Tibial nerve (tissue), 4 donors: ENCODE measurements at regions not wholly inside any gene's neighbourhood (a gene's known extent, or its start where the extent isn't known, plus 50 kb on each side); places are given as distances from the start of the nearest gene placed in this dataset.

ENCODE experiments used
- DNase-seq, 2 donors: peaks; one replicate each; pipeline ENCODE4 v3.0.0-alpha.2; 2019; ENCODE audit warnings: low spot score in 2 of 2
- H3K27ac ChIP-seq, 4 donors: fragments of 200-600 bp; sonication (generic) in 3 of 4; one replicate each; pipeline ENCODE4 v1.5.1; 2017 to 2019; ENCODE audit warnings: mild to moderate bottlenecking in 1 of 4
- H3K27me3 ChIP-seq, 2 donors: fragments of 200-600 bp; sonication (generic) in 1 of 2; one replicate each; pipeline versions ENCODE4 v1.5.1 to v1.6.0; 2017 to 2019
- H3K36me3 ChIP-seq, 3 donors: fragments of 200-600 bp; sonication (generic); one replicate each; pipeline ENCODE4 v1.5.1; 2018 to 2019
- H3K4me1 ChIP-seq, 4 donors: fragments of 200-600 bp; sonication (generic) in 3 of 4; one replicate each; pipeline ENCODE4 v1.5.1; 2017 to 2019
- H3K4me3 ChIP-seq, 4 donors: fragments of 200-600 bp; sonication (generic) in 3 of 4; one replicate each; pipeline ENCODE4 v1.5.1; 2017 to 2019; ENCODE audit warnings: mild to moderate bottlenecking in 1 of 4, moderate library complexity in 1 of 4
- H3K9me3 ChIP-seq, 4 donors: fragments of 200-600 bp; sonication (generic) in 3 of 4; one replicate each; pipeline ENCODE4 v1.5.1; 2017 to 2019
- EP300 ChIP-seq, 2 donors: sonication (generic); formaldehyde crosslinking; IDR thresholded peaks; one replicate each; pipeline ENCODE4 v1.6.1; 2017; ENCODE audit warnings: antibody characterized with exemption in 2 of 2, mild to moderate bottlenecking in 1 of 2
- POLR2A ChIP-seq, 2 donors: fragments of 450-650 bp; IDR thresholded peaks; one replicate each; pipeline ENCODE4 v1.6.1; 2017; ENCODE audit warnings: antibody characterized with exemption in 2 of 2, mild to moderate bottlenecking in 2 of 2, moderate library complexity in 2 of 2
- WGBS, 2 donors: methylation state at CpG; one replicate each; pipeline ENCODE4 v1.1.5; 2018; 5-methylcytosine and 5-hydroxymethylcytosine counted together
- TF ChIP-seq, protein P1 (sequence below), 5 experiments: fragments of 200-600 bp in 3 of 5; fragments of 450-650 bp in 2 of 5; sonication (generic) in 3 of 5; IDR thresholded peaks; one replicate each; pipeline ENCODE4 v1.5.1; 2016 to 2019; ENCODE audit warnings: antibody characterized with exemption in 5 of 5, mild to moderate bottlenecking in 3 of 5, moderate library complexity in 2 of 5

DNA sequence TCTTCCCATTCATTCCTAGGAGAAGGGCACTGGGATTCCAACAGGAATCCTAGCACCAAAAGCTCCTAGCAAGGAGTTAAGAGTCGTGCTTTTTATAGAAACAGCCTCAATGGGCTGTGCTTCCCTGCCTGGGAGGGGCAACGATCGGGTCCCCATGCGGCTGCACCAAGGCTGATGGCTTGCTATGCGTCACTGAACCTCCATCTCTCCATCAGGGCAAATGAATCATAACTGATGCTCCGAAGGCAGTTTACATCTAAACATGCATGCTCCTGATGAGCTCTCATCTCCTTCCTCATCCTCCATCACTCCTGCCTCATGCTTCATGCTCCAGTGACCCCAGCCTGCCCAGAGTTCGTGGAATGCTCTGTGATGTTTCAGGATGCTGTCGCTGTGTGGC lies 270.5 kb downstream of the FOXL1 start:
- Histone ChIP-seq H3K27me3 (no peaks in the 10 kb centered on the region), H3K4me3 (no peak overlapping the region), H3K4me1 (no peaks in the 10 kb centered on the region), H3K27ac (no peak overlapping the region), H3K36me3 (no peaks in the 10 kb centered on the region), H3K9me3 (no peaks in the 10 kb centered on the region)
- TF ChIP-seq POLR2A (IDR thresholded peaks at IDR 0.05), result no peak
- no peak for TF ChIP-seq EP300 (IDR thresholded peaks at IDR 0.05)
- TF ChIP-seq, protein P1, sequence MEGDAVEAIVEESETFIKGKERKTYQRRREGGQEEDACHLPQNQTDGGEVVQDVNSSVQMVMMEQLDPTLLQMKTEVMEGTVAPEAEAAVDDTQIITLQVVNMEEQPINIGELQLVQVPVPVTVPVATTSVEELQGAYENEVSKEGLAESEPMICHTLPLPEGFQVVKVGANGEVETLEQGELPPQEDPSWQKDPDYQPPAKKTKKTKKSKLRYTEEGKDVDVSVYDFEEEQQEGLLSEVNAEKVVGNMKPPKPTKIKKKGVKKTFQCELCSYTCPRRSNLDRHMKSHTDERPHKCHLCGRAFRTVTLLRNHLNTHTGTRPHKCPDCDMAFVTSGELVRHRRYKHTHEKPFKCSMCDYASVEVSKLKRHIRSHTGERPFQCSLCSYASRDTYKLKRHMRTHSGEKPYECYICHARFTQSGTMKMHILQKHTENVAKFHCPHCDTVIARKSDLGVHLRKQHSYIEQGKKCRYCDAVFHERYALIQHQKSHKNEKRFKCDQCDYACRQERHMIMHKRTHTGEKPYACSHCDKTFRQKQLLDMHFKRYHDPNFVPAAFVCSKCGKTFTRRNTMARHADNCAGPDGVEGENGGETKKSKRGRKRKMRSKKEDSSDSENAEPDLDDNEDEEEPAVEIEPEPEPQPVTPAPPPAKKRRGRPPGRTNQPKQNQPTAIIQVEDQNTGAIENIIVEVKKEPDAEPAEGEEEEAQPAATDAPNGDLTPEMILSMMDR (IDR thresholded peaks at IDR 0.05), result no peak
- WGBS, 2 donors, result 60 to 63% methylated on average over 8 of the region's 8 CpGs
- DNase-seq, result no peak

DNA sequence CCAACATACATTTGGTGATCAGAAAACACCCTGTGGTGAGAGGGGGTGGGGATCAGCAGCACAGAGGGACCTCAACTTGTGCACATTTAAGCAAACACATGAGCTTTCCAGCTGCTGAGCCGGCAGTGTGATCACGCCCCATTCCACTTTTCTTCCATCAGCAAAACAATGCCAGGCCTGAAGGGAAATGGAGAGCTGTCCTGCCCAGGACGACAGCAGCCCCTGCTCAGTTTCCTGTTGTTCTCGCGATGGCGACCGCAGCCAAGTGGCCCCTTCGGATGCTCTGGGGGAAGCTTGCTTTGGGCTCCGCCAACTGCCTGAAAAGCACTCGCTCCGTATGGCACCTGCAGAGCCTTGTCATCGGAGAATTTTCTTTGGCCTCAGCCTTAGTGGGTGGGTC lies 272.3 kb downstream of the FOXL1 start:
- no peak for DNase-seq
- Histone ChIP-seq H3K9me3 (no peaks in the 10 kb centered on the region), H3K36me3 (no peaks in the 10 kb centered on the region), H3K27me3 (no peaks in the 10 kb centered on the region), H3K27ac (no peak overlapping the region), H3K4me1 (peaks cover 0 to 4% (median 0%) of the 10 kb centered on the region in 4 donors), H3K4me3 (no peak overlapping the region)
- 61 to 69% methylated on average over 11 to 12 of the region's 12 CpGs for WGBS, 2 donors
- no peak for TF ChIP-seq EP300 (IDR thresholded peaks at IDR 0.05)
- TF ChIP-seq, protein P1 (IDR thresholded peaks at IDR 0.05), result no peak
- TF ChIP-seq POLR2A (IDR thresholded peaks at IDR 0.05), result no peak

DNA sequence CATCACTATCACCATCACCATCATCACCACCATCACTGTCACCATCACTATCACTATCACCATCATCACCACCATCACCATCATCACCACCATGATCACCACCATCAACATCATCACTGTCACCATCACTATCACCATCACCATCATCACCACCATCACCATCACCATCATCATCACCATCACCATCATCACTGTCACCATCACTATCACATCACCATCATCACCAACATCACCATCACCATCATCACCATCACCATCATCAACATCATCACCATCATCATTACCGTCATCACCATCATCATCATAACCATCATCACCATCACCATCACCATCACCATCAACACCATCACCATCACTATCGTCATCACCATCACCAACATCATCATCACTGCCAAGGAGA lies 273.8 kb downstream of the FOXL1 start:
- TF ChIP-seq, protein P1 (IDR thresholded peaks at IDR 0.05), result no peak
- TF ChIP-seq EP300 (IDR thresholded peaks at IDR 0.05) (no peak), POLR2A (IDR thresholded peaks at IDR 0.05) (no peak)
- no peak for DNase-seq
- Histone ChIP-seq H3K4me1 (peaks cover 0 to 4% (median 0%) of the 10 kb centered on the region in 4 donors), H3K36me3 (no peaks in the 10 kb centered on the region), H3K9me3 (no peaks in the 10 kb centered on the region), H3K27me3 (no peaks in the 10 kb centered on the region), H3K27ac (no peak overlapping the region), H3K4me3 (no peak overlapping the region)
- 95 to 97% methylated on average over 2 of the region's 2 CpGs for WGBS, 2 donors

DNA sequence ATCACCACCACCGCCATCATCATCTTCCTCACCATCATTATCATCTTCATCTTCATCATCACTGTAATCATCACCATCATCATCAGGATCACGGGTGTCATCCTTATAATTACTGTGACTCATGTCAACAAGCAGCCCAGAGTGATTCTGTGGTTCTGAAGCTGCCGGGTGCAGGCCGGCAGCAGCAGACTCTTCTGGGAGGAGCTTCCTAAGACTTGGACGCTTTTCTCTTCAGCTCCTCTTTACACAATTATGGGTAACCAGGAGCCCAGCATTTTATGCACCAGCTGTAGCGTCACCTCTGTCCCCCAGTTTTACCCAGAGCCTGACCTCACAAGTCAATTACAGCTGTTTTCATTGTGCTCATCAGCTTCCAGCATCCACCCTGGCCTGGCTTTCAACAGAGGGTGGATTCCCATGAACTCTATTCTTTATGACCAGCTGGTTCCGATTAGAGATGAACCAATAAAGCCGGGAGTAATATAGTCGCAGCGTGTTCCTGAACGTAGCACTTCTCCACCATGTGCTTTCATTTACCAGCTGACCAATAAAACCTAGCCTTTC lies 275.8 kb downstream of the FOXL1 start:
- Histone ChIP-seq H3K27ac (no peak overlapping the region), H3K4me1 (peaks cover 0 to 14% (median 0%) of the 10 kb centered on the region in 4 donors), H3K36me3 (no peaks in the 10 kb centered on the region), H3K27me3 (no peaks in the 10 kb centered on the region), H3K9me3 (no peaks in the 10 kb centered on the region), H3K4me3 (no peak overlapping the region)
- peak in 1 of 2 donors; percentile 28 for DNase-seq
- WGBS, 2 donors, result 33 to 53% methylated on average over 11 of the region's 11 CpGs
- TF ChIP-seq, protein P1 (IDR thresholded peaks at IDR 0.05), result no peak
- peak in 1 of 2 donors; percentile 19 for TF ChIP-seq EP300 (IDR thresholded peaks at IDR 0.05)

DNA sequence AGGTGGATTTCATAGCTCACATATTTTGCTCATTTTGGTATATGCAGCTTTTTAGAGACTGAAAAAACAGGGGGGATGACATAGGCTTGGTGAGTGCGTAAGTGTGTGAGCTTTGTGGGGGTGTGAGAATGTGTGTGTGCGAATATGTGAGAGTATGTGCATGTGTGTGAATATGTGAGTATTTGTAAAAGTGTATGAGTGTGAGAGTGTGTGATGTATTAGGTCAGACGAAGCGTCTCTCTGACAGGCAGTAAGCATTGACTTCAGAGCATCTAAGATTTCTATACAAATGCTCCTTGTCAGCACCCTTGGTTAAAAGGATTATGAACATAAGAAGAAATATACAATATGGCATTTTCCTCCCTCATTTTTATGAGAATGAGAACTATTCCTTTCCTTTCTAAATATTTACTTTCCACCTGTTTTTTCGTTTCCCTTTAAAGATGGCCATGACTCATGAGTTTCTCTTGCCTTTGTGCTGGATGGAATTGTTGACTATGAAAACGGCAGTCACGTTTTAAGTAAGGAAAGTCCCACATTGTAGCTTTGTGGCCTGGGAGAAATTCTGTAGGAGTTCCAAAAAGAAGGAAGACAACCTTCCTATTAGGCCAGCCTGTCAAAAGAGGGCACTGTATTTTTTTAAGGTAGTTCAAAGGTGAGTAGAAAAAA lies 276.4 kb downstream of the FOXL1 start:
- DNase-seq, result no peak
- Histone ChIP-seq H3K9me3 (no peaks in the 10 kb centered on the region), H3K4me3 (no peak overlapping the region), H3K4me1 (peaks cover 0 to 14% (median 0%) of the 10 kb centered on the region in 4 donors), H3K27me3 (no peaks in the 10 kb centered on the region), H3K36me3 (no peaks in the 10 kb centered on the region), H3K27ac (no peak overlapping the region)
- TF ChIP-seq POLR2A (IDR thresholded peaks at IDR 0.05) (no peak), EP300 (IDR thresholded peaks at IDR 0.05) (no peak)
- TF ChIP-seq, protein P1 (IDR thresholded peaks at IDR 0.05), result no peak
- 64 to 65% methylated on average over 7 of the region's 7 CpGs for WGBS, 2 donors
